HL-60 (cell line): ENCODE measurements at regions not wholly inside any gene's neighbourhood (a gene's known extent, or its start where the extent isn't known, plus 50 kb on each side); places are given as distances from the start of the nearest gene placed in this dataset.

Source experiments
- CTCF ChIP-seq: IDR thresholded peaks from one replicate; pipeline ENCODE4 v1.5.1; 2011; ENCODE audit warnings: low read length, control low read depth, inconsistent platforms; ENCODE audit not compliant: insufficient read depth
- POLR2AphosphoS5 ChIP-seq: IDR thresholded peaks from 2 replicates; pipeline ENCODE4 v1.6.1; 2012; ENCODE audit warnings: low read depth
- REST ChIP-seq: IDR thresholded peaks from 2 replicates; pipeline ENCODE4 v1.6.1; 2012; ENCODE audit warnings: low read depth; ENCODE audit not compliant: insufficient replicate concordance

GRCh38 chr3:184488577-184488976 is 73.0 kb upstream of the EPHB3 start:
- TF ChIP-seq CTCF (no peak), REST (no peak), POLR2AphosphoS5 (no peak)
